Peyer's patch (tissue), 4 donors: ENCODE measurements at regions not wholly inside any gene's neighbourhood (a gene's known extent, or its start where the extent isn't known, plus 50 kb on each side); places are given as distances from the start of the nearest gene placed in this dataset.

Source experiments
- CTCF ChIP-seq, 6 experiments: fragments of 450-650 bp in 4 of 6; fragments of 200-600 bp in 2 of 6; sonication (generic) in 1 of 6; IDR thresholded peaks; one replicate each; pipeline ENCODE4 v1.5.1; 2017 to 2019; ENCODE audit warnings: antibody characterized with exemption in 6 of 6, mild to moderate bottlenecking in 3 of 6, moderate library complexity in 1 of 6
- POLR2A ChIP-seq, 2 donors: fragments of 450-650 bp; IDR thresholded peaks; one replicate each; pipeline ENCODE4 v1.5.1; 2017; ENCODE audit warnings: antibody characterized with exemption in 2 of 2, mild to moderate bottlenecking in 2 of 2, moderate library complexity in 2 of 2

- no peak for TF ChIP-seq POLR2A (IDR thresholded peaks at IDR 0.05)
- no peak for TF ChIP-seq CTCF (IDR thresholded peaks at IDR 0.05)
Observed at GRCh38 chr1:168932539-168932938, 174.0 kb upstream of the ATP1B1 start.
